GM19455 (cell line): ENCODE measurements at regions not wholly inside any gene's neighbourhood (a gene's known extent, or its start where the extent isn't known, plus 50 kb on each side); places are given as distances from the start of the nearest gene placed in this dataset.
"Not testable (repeated sequence)": the region's sequence is repeated elsewhere in the genome, so short reads cannot be mapped to it uniquely, and the experiment has no call there.

Source experiments
- ATAC-seq: cut with Tn5 transposase; IDR thresholded peaks from one replicate; pipeline ENCODE4 v1.9.1; 2021; ENCODE audit not compliant: unreplicated experiment

DNA sequence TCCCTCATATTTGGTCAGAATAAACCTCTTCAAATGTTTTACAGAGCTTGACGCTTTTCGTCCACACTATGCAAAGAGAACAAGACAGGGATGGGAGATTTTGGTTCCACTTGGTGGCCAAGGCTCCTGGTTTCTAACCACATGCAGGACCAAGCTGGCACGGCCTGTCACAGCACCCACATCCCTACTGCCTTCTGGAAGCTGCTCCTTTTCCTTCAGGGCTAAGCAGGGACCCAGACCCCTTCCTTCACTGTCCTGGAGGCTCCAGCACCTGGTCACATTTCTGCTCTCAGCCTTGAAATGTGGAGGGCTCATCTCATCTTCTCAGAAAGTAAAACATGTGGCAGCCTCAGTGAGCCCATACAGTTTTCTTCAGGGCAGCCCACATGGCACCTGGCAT is 50.4 kb upstream of the ARHGEF7 start:
- no peak for ATAC-seq

DNA sequence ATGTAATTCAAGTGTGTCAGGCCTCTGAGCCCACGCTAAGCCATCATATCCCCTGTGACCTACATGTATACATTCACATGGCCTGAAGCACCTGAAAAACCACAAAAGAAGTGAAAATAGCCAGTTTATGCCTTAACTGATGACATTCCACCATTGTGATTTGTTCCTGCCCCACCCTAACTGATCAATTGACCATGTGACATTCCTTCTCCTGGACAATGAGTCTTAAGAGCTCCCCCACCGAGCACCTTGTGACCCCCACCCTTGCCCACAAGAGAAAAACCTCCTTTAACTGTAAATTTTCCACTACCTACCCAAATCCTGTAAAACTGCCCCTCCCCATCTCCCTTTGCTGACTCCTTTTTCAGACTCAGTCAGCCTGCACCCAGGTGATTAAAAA is 52.1 kb upstream of the ARHGEF7 start:
- ATAC-seq = no peak

DNA sequence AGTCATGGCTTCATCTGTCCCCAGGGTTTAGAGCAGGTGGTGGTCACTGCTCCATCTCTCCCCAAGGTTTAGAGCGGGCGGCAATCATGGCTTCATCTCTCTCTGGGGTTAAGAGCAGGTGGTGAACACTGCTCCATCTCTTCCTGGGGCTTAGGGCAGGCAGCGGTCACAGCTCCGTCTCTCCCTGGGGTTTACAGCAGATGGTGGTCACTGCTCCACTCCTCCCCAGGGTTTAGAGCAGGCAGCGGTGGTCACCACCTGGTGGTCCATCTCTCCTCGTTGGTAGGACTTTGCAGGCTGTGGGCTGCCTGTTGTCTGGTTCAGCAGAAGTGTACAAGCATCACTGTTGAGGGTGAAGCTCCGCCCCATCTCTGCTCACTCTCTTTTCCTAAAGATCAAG is 52.8 kb upstream of the ARHGEF7 start:
- ATAC-seq = no peak

- no peak for ATAC-seq
Measured at GRCh38 chr13:111061358-111062045, 53.6 kb upstream of the ARHGEF7 start.

DNA sequence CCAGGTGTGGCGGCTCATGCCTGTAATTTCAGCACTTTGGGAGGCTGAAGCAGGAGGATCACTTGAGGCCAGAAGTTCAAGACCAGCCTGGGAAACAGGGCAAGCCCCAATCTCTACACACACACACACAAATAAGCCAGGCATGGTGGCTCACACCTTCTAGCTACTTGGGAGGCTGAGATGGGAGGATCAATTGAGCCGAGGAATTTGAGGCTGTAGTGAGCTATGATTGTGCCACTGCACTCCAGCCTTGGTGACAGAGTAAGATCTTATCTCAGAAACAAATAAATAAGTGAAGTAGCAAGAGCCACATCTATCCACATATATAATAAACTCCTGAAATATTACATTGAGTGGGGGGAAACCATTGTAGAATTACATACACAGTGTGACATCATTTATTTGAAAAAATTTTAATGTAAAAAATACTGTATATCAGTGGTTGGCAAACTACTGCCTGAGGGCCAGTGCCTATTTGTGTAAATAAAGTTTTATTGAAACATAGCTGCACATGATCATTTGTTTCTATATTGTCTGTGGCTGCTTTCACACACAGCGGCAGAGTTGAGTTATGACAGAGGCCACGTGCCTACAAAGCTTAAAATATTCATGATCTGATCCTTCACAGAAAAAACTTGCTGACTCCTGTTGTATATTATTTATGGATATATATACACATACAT is 54.7 kb upstream of the ARHGEF7 start:
- no peak for ATAC-seq

GRCh38 chr13:111058796-111059506 is 56.2 kb upstream of the ARHGEF7 start:
- no peak for ATAC-seq

DNA sequence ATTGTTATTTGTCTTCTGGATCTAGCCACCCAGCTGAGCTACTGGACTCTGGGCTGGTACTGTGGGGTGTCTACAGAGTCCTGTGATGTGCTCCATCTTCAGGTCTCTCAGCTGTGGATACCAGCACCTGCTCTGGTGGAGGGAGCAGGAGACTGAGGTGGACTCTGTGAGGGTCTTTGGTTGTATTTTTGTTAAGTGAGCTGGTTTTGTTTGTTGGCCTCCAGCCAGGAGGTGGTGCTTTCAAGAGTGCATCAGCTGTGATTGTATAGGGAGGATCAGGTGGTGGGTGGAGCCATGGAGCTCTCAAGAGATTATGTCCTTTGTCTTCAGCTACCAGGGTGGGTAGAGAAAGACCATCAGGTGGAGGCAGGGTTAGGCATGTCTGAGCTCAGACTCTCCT is 56.8 kb upstream of the ARHGEF7 start:
- ATAC-seq = not testable (repeated sequence)

GRCh38 chr13:111051726-111052232 is 63.3 kb upstream of the ARHGEF7 start:
- not testable (repeated sequence) for ATAC-seq

DNA sequence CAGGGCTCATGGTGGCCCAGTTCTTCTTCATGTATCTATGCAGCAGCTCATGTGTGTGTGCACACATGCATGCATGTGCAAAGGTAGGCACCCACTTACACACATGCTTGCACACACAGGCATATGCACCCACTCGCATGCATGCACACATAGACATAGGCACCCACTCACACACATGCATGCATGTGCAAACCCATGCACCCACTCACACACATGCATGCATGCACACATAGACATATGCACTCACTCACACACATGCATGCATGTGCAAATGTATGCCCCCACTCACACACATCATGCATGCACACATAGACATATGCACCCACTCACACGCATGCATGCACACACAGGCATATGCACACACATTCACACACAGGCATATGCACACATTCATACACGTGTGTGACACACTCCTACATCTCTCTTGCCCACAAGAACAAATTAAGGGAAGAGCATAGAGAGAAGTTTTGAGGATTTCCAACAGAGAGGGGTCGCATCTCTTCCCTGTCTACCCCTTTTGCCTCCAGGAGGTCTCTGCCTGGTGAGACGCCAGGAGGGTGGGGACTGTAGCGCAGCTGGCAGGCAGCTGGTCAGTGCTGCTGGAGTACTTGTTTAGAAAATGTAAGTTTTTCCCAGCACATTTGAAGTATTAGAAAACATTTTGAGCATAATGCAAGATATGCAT is 63.9 kb upstream of the ARHGEF7 start:
- no peak for ATAC-seq

DNA sequence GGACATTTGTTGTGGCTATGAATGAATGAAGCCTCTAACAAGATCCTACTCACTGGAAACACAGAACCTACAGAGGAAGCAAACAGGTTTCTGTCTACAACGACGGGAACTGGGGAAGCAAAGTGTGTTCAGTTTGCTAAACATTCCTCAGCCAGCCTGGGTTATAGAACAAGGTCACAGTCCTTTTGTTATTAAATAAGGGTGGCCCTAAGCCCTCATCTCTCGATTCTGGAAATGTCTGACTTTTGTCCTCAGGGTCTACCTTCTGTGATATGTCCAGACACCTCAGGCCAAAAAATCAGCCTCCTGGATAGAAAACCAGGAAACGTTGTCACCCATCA is 64.6 kb upstream of the ARHGEF7 start:
- no peak for ATAC-seq

GRCh38 chr13:111049791-111050538 is 65.1 kb upstream of the ARHGEF7 start:
- no peak for ATAC-seq

DNA sequence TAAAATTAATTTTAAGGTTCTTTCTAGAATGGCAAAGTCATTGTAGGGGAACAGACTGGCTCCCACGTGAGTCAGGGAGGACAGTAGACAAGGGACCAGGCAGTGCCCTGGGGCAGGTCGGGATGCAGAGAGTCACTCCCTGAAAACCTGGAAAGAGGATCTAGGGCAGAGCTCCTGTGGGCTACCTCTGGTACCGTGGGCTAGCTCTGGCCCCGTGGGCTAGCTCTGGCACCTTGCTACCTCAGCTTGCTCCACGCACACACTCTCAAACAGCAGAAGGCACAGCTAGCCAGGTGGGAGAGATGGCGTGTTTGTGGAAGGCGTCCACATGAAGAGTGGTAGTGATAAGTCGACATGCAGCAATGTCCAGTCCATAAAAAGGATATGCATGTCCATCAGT is 66.7 kb upstream of the ARHGEF7 start:
- ATAC-seq = no peak

DNA sequence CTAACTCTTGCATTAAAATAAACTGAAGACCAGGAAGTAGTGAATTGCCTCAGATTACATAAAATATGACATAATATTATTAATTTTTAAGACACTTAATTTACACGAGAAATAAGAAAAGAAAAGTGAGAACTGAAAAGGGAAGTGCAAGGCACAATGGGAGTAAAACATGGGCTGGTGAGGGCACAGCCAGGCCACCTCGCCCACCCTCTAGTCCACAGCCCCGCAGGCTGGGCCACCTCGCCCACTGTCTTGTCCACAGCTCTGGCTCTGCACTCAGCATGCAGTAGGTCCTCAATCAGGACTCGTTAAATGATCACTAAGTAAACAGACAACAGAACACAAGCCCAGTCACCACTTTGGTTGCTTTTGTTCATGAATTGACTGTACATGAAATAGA is 67.8 kb upstream of the ARHGEF7 start:
- ATAC-seq = no peak

GRCh38 chr13:111046590-111047141 is 68.4 kb upstream of the ARHGEF7 start:
- peak; percentile 74 for ATAC-seq

DNA sequence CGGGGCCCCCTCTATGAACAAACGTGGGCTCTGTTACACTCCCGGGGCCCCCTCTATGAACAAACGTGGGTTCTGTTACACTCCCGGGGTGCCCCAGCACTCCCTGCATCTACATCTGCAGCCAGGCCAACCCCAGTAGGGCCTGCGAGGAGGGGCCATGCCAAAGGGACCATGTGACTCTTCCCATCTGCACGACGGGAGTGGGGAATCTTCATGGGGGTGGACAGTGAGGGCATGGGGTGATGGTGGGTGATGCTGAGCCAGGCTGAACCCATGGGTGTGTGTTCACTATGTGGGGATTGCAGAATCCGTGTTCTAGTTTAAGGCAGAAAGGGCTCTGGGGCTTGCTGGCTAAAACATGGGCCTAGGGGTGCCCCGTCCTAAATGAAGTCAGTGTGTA is 69.9 kb upstream of the ARHGEF7 start:
- no peak for ATAC-seq

- no peak for ATAC-seq
Measured at GRCh38 chr13:111044087-111044830, 70.9 kb upstream of the ARHGEF7 start.

DNA sequence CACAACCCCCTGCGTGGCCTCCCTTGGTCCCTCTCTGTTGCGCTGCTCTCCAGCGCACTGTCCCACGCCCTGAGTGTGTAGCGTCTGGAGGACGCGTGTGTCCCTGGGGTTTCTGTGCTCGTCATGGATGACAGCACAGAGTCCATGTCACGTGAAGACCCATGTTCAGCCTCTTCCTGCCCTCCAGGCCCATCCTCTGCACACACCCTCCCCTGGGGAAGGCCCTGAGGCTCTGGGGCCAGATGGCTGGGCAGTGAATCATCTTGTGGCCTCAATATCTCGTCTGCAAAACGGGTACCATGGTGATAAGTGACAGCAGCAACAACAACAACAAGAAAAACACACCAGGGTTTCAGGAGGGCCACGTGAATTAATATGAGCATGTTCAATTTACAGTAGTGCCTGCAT is 71.5 kb upstream of the ARHGEF7 start:
- no peak for ATAC-seq

DNA sequence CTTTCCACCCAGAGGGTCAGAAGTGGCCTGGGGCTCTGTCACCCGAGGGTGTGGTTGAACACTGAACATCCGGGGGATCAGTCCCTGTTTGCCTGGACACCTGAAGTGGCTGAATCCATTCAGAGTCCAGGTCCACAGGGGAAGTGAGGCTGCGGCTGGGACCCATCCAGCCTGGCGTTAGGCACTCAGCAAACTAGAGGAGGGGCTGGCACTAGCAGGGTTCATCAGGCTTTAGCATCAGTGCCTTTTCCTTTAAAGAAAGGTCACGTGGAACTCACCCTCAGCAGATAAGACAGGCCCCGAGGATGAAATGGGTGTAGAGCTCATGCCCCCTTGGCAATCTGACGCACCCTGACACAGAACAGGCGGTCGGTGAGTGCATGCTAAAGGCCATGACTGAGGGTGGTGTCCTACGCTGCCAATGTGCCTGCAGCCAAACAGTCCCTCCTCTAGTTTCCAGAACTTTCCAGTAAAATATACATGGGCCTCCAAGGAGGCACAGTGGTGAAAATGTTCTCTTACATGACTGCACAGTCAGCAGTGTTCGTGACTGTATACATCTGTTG is 72.4 kb upstream of the ARHGEF7 start:
- no peak for ATAC-seq

DNA sequence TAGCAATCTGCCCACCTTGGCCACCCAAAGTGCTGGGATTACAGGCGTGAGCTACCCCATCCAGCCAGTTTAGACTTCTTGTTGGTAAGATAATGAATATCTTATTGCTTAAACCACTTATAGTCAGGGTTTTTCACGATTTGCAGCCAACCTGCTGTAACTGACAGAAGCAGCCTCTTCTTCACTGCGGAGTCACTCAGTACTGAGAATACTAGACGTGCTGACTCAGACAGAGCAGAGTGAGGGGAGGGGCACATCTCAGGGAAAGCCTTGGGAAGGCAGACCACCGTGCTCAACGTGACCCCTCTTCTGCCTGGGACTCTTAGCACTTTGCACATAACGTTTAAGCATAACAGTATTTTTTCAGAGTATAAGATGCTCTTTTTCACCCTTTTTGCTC is 74.3 kb upstream of the ARHGEF7 start:
- no peak for ATAC-seq
